Neural progenitor cell (in vitro differentiated cells): ENCODE measurements at regions not wholly inside any gene's neighbourhood (a gene's known extent, or its start where the extent isn't known, plus 50 kb on each side); places are given as distances from the start of the nearest gene placed in this dataset.

Experiments
- EZH2 ChIP-seq: fragments of 200-600 bp; sonication (generic); IDR thresholded peaks from 2 replicates; pipeline ENCODE4 v1.6.1; 2017; ENCODE audit warnings: antibody characterized with exemption, mild to moderate bottlenecking, moderate library complexity
- EZH2phosphoT487 ChIP-seq: fragments of 200-600 bp; sonication (generic); IDR thresholded peaks from 2 replicates; pipeline ENCODE4 v1.6.1; 2017; ENCODE audit warnings: antibody characterized with exemption
- TF ChIP-seq, protein P1 (sequence below): fragments of 200-600 bp; sonication (generic); IDR thresholded peaks from 2 replicates; pipeline ENCODE4 v1.5.1; 2017; ENCODE audit warnings: antibody characterized with exemption, mild to moderate bottlenecking

GRCh38 chr7:156222611-156223010 lies 410.3 kb upstream of the SHH start:
- TF ChIP-seq, protein P1, sequence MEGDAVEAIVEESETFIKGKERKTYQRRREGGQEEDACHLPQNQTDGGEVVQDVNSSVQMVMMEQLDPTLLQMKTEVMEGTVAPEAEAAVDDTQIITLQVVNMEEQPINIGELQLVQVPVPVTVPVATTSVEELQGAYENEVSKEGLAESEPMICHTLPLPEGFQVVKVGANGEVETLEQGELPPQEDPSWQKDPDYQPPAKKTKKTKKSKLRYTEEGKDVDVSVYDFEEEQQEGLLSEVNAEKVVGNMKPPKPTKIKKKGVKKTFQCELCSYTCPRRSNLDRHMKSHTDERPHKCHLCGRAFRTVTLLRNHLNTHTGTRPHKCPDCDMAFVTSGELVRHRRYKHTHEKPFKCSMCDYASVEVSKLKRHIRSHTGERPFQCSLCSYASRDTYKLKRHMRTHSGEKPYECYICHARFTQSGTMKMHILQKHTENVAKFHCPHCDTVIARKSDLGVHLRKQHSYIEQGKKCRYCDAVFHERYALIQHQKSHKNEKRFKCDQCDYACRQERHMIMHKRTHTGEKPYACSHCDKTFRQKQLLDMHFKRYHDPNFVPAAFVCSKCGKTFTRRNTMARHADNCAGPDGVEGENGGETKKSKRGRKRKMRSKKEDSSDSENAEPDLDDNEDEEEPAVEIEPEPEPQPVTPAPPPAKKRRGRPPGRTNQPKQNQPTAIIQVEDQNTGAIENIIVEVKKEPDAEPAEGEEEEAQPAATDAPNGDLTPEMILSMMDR = no peak
- TF ChIP-seq EZH2 (no peak), EZH2phosphoT487 (no peak)
